ENCODE measurements at regions not wholly inside any gene's neighbourhood (a gene's known extent, or its start where the extent isn't known, plus 50 kb on each side); places are given as distances from the start of the nearest gene placed in this dataset.

GRCh38 chr1:208587110-208587509, 342.9 kb upstream of the PLXNA2 start:
- no peak for DNase-seq (ENCODE audit: low spot score)

- no peak for DNase-seq (ENCODE audit: low spot score)
Measured at GRCh38 chr1:208593306-208594006, 349.3 kb upstream of the PLXNA2 start.

DNA sequence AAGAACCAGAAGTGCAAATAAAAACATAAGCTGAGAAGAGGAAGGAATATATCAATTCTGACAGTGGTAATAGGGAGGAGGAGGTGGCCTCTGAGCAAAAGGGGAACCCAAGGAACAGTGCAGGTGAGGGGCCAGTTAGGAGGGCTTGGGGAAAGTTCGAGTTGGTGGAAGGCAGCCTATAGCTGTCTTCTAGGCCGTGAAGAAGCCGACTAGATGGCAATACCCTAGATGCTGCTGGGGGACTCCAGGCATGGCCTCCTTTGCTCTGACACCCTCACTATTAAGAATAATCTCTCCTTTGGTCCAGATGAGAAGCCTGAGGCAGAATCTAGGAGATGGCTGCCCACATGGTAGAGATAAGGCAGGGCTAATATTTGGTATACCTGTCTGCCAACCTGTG, 351.1 kb upstream of the PLXNA2 start:
- no peak for DNase-seq (ENCODE audit: low spot score)

DNA sequence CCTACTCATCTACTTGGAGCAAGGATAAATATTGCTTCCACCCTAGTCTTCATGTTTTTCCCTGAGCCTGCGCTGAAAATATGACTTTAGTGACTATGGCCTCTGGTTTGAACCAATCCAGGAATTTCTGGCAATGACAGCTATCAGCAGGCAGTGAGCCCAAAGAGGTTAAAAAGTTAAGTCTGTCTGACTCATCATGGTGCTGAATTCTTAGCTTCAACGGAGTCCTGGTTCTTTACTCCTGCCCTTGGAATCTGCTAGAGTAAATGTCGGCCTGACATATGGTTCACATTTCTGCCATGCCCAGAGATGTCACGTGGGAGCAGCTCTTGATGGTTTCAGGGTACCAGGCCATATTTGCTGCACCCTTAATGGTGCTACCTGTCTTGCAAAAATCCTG, 351.6 kb upstream of the PLXNA2 start:
- DNase-seq (ENCODE audit: low spot score): no peak

- DNase-seq (ENCODE audit: low spot score): no peak
Measured at GRCh38 chr1:208597571-208597970, 353.4 kb upstream of the PLXNA2 start.

- no peak for DNase-seq (ENCODE audit: low spot score)
Measured at GRCh38 chr1:208598021-208598420, 353.8 kb upstream of the PLXNA2 start.

DNA sequence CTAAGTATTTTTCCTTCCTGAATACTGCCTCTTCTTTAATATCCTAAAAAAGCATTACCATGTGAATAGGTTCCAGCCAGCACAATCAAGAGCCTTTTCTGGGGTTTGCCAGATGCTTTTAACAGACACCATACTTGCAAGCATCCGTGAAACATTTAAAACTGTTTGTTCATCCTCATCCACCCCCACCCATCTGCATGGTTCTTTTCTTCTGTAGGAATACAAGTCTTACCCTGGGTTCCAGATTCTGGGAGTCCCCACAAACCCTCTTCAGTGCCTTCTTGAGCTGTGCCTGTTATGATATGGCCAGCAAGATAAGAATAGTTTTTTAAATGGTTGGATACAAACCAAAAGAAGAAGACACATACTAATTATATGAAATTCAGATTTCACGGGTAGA, 354.9 kb upstream of the PLXNA2 start:
- no peak for DNase-seq (ENCODE audit: low spot score)

- DNase-seq (ENCODE audit: low spot score): no peak
Measured at GRCh38 chr1:208600456-208601190, 356.4 kb upstream of the PLXNA2 start.

DNA sequence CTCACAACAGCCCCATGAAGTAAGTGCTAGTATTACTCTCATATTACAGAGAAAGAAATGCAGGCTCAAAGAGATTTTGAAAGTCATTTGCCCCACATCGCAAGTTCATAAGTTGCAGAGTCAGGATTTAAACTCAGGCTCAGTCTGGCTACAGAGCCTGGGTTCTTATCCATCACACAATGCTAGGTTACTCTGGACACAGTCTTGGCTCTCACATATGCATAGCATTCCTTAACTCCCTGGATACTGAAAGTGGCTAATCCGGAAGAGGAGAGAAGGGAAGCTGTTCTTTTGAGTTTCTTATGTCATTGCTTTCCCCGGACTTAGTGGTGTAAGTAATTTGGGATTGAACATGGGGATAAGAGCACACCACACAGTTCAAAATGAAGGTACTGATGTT, 357.4 kb upstream of the PLXNA2 start:
- DNase-seq (ENCODE audit: low spot score): no peak

- DNase-seq (ENCODE audit: low spot score): no peak
Measured at GRCh38 chr1:208603721-208604120, 359.5 kb upstream of the PLXNA2 start.

- no peak for DNase-seq (ENCODE audit: low spot score)
Measured at GRCh38 chr1:208604295-208604694, 360.1 kb upstream of the PLXNA2 start.

DNA sequence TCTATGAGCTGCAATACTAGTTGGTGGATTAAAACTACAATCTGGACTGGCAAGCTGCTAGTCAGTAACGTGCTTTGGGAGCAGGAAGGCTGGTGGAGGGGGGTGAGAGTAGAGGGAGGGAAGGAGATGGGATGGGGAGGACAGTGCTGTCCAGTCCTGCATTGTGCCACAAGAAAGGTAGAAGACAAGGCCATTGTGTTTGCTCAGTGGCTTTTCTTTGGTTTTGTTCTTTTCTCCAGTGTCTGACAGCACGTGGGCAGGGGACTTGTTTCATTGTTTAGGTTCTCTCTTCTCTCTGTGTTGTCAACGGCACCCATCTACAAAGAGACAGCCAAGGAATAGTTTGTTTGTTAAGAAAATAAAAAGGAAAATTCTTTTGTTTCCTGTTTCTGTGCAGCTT, 362.8 kb upstream of the PLXNA2 start:
- no peak for DNase-seq (ENCODE audit: low spot score)

- DNase-seq (ENCODE audit: low spot score): no peak
Measured at GRCh38 chr1:208607616-208608015, 363.4 kb upstream of the PLXNA2 start.

- DNase-seq (ENCODE audit: low spot score): no peak
Measured at GRCh38 chr1:208614610-208615009, 370.4 kb upstream of the PLXNA2 start.

DNA sequence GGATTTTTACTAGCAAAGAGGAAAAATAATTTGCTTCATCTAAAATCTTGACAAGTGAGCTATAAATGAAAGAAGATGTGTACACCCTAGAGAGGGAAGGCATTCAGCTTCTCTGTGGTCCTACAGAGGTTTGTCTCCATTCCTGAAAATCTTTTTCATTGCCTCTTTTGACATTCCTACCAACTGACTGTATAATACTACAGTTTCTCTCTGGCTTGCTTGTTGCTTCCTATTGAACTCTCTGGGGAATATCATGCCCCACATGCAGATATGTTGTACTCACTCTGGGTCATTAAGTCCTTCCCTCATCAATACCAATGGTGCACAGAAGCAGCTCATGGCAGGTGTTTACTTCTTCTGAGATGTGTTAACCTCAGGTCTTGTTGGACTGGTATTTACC, 371.2 kb upstream of the PLXNA2 start:
- DNase-seq (ENCODE audit: low spot score): no peak

GRCh38 chr1:208616776-208617175, 372.6 kb upstream of the PLXNA2 start:
- no peak for DNase-seq (ENCODE audit: low spot score)

DNA sequence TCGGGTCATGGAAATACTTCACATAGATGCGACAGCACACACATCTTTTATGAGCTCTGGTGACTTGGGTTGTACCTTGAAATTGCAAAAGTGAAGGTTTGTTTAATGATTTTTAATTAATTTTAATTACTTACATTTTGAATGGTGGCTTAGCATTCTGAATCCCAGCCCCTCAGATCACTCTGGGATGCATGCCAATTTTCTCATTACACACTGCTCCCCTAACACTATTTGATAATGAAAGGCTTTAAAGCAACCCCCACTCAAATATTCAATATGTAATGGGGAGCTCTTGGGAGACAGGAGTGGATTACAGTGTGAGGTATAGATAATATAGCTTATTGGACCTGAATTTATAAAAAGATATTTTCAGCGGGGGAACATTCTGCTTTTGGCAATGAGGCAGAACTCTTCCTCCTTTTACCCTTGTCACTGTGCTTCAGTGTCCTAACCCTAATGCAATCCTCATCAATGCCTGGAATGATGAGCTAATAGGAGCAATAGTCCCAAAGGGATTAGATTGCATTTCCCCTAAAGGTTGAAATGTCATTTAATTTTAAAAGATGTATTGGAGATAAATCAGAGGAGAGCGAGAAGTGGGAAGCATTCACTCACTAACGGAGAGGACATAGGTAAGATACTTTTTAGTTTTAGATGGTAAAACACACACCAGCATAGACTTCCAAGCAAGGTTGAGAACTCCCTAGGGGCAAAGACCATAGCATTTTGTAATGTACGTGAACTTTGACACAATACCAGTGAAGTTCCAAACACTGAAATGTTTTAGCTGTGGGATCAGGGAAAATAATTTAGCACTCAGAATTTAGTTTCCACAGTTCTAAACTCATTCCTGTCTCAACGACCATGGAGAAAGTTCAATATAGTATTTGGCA, 384.1 kb upstream of the PLXNA2 start:
- no peak for DNase-seq (ENCODE audit: low spot score)

DNA sequence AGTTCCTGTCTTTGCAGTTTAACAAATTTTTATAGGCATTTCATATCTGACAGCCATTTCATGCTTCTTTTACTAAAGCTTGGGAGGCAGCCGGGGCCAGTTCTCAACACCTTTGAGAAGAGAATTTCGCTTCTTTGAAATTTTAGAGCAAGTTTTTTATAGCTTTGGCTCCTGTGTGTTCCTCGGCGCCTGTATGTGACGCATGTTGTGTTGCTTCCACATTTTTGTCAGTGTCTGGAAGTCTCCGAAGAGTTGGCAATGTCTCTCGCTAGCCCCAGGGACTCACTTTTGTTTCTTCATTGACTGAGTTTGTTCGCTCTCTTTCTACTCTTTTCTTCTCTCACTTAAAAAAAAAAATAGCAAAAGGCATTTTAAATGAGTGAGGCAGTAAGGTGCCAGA, 386.9 kb upstream of the PLXNA2 start:
- no peak for DNase-seq (ENCODE audit: low spot score)

DNA sequence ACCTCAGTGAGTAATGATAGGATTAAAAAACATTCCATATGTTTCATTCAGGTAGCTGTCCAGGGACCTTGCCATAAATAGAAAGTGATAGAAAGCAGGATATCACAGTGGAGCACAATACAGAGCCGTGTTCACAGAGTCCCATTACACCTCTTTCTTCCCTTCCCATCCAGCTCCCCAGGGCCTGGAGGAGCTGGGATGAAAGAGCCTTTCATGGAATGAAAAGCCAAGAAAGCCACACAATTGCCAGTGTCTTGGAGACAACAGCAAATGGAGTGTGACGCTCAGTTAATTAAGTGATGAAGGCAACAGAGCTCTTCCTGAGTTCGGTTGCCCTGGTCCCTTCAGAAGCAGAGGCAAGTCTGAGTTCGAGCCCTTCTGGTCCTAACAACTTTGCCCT, 387.3 kb upstream of the PLXNA2 start:
- no peak for DNase-seq (ENCODE audit: low spot score)

DNA sequence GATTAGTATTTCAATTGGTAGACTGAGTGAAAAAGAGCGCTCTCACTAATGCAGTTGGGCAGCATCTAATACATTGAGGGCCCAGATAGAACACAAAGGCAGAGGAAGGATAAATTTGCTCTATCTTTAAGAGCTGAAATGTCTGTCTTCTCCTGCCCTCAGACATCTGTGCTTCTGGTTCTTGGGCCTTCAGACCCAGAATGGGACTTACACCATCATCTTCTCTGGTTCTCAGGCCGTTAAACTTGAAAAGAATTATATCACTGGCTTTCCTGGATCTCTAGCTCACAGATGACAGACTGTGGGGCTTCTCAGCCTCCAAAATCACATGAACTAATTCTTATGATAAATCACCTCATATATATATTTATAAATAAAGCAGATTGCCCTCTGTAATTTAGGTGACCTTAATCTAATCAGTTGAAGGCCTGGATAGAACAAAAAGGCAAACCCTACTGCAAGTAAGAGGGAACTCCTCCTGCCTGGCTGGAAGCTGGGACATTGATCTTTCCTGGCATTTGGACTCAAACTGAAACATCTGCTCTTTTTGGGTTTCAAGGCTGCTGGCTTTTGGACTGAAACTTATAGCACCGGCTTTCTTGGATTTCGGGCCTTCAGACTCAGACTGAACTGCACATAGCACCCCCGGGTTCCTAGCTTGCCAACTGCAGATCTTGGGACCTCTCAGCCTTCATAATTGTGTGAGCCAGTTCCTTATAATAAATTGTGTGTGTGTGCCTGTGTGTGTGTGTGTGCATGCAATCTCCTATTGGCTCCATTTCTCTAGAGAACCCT, 390.4 kb upstream of the PLXNA2 start:
- no peak for DNase-seq (ENCODE audit: low spot score)

- DNase-seq (ENCODE audit: low spot score): no peak
Measured at GRCh38 chr1:208637181-208637580, 393.0 kb upstream of the PLXNA2 start.

DNA sequence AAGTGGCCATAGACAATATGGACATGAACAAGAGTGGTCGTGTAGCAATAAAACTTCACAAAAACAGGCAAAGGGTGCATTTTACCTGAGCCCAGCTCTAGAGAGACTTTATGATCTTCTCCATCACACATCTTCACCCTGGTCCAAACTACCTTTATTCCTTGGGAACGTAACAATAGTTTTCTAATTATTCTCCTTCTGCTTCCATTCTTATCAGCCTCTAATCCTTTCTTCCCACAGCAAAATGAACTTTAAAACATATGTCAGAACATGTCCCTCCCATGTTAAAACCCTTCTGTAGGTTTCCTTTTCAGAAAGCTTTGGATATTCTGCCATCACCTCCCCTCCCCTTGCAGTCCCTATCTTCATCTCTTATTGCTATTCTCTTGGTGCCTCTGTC, 395.2 kb upstream of the PLXNA2 start:
- DNase-seq (ENCODE audit: low spot score): no peak

Data from CD4-positive, alpha-beta T cell treated with Interleukin-15 for 4 hours (primary cell).